GM12891 (cell line): ENCODE measurements at regions not wholly inside any gene's neighbourhood (a gene's known extent, or its start where the extent isn't known, plus 50 kb on each side); places are given as distances from the start of the nearest gene placed in this dataset.

Source experiments
- PAX5 ChIP-seq: IDR thresholded peaks from 2 replicates; pipeline ENCODE4 v1.6.1; 2011; ENCODE audit warnings: low read length, moderate library complexity, mild to moderate bottlenecking; ENCODE audit not compliant: insufficient read depth, severe bottlenecking
- POLR2A ChIP-seq: IDR thresholded peaks from 2 replicates; pipeline ENCODE4 v1.6.1; 2011; ENCODE audit warnings: low read depth, low read length, control low read depth
- POLR2AphosphoS5 ChIP-seq: IDR thresholded peaks from 2 replicates; pipeline ENCODE4 v1.6.1; 2011; ENCODE audit warnings: low read depth, low read length, control low read depth
- SPI1 ChIP-seq: IDR thresholded peaks from 2 replicates; pipeline ENCODE4 v1.6.1; 2011; ENCODE audit warnings: low read depth, low read length, control low read depth
- TAF1 ChIP-seq: IDR thresholded peaks from 2 replicates; pipeline ENCODE4 v1.6.1; 2011; ENCODE audit warnings: low read depth, low read length, control low read depth

DNA sequence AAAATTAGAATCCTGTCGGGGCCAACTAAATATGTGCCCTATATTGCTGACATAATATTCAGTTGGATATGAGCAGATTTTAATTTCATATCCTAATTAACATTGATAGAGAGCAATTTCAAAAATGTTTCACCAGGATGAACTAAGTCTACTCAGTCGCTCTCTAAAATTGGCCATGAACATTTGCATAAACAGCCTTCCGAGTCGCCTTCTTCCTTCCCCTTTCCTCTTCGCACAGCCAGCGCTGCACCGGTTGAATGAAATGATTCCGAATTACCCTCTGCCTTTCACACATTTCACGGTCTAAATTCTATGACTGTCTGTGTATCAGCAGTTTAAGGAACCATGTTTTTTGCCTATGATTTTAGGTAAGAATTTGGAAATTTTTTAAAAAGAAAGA is 413.7 kb downstream of the LIG4 start:
- TF ChIP-seq POLR2A (no peak), POLR2AphosphoS5 (no peak), TAF1 (no peak), SPI1 (no peak), PAX5 (no peak)
